ENCODE measurements at regions not wholly inside any gene's neighbourhood (a gene's known extent, or its start where the extent isn't known, plus 50 kb on each side); places are given as distances from the start of the nearest gene placed in this dataset.

GRCh38 chr9:73380411-73380810, 228.7 kb downstream of the ANXA1 start:
- TF ChIP-seq EZH2 (IDR thresholded peaks at IDR 0.05; ENCODE audit: borderline replicate concordance, insufficient read depth, low read depth, low read length, poor library complexity, severe bottlenecking) (no peak), CTCF (IDR thresholded peaks at IDR 0.05) (no peak)
- Histone ChIP-seq H3K4me2 (replicated peaks; ENCODE audit: low read depth, low read length, poor library complexity, severe bottlenecking) (no peak overlapping the region), H3K27me3 (replicated peaks in 1 of 4; ENCODE audit: control extremely low read depth in 1 of 4, control insufficient read depth in 3 of 4, insufficient read depth in 4 of 4, low read length in 3 of 4) (no peaks in the 10 kb centered on the region), H3K9ac (ENCODE audit: low read length) (no peak overlapping the region), H3K4me3 (ENCODE audit: control extremely low read depth in 1 of 5, extremely low read depth in 1 of 5, insufficient read depth in 1 of 5, low read depth in 2 of 5, low read length in 4 of 5) (no peak overlapping the region), H2AFZ (ENCODE audit: insufficient read depth, low read depth, low read length, poor library complexity, severe bottlenecking) (no peak overlapping the region), H3K36me3 (replicated peaks in 1 of 2; ENCODE audit: control extremely low read depth in 1 of 2, control insufficient read depth in 1 of 2, extremely low read depth in 1 of 2, insufficient read depth in 2 of 2, low read length in 1 of 2) (no peaks in the 10 kb centered on the region), H3K9me3 (ENCODE audit: control extremely low read depth in 1 of 3, control insufficient read depth in 2 of 3, insufficient read depth in 1 of 3, low read length in 2 of 3) (peaks cover 0 to 5% (median 0%) of the 10 kb centered on the region in 3 donors), H3K79me2 (ENCODE audit: control insufficient read depth, insufficient read depth, low read length) (no peaks in the 10 kb centered on the region), H3K4me1 (ENCODE audit: control insufficient read depth in 2 of 2, insufficient read depth in 2 of 2, low read length in 2 of 2) (no peaks in the 10 kb centered on the region), H3K27ac (ENCODE audit: low read length in 2 of 2) (no peak overlapping the region), H4K20me1 (ENCODE audit: control insufficient read depth, insufficient read depth, low read length, poor library complexity, severe bottlenecking) (no peaks in the 10 kb centered on the region)
- Mint-ChIP-seq H3K4me1 (no peaks in the 10 kb centered on the region), H3K27me3 (no peaks in the 10 kb centered on the region), H3K4me3 (no peak overlapping the region), H3K9me3 (ENCODE audit: insufficient read depth) (peaks cover 4% of the 10 kb centered on the region), H3K27ac (no peak overlapping the region)
- DNase-seq, result no peak
- ChIA-PET POLR2A (no interaction called here), CTCF (no interaction called here)
- ATAC-seq (ENCODE audit: low read depth), result no peak
- intact Hi-C loops (cut with micrococcal nuclease), result no loop called here
- 75% methylated on average over 3 of the region's 3 CpGs for WGBS (ENCODE audit: insufficient coverage)

- WGBS (ENCODE audit: insufficient coverage), result 85% methylated on average over 3 of the region's 4 CpGs
- TF ChIP-seq EZH2 (IDR thresholded peaks at IDR 0.05; ENCODE audit: borderline replicate concordance, insufficient read depth, low read depth, low read length, poor library complexity, severe bottlenecking), result no peak
- no peaks in the 10 kb centered on the region for H3K27me3 ChIP-seq (replicated peaks in 1 of 4; ENCODE audit: control extremely low read depth in 1 of 4, control insufficient read depth in 3 of 4, insufficient read depth in 4 of 4, low read length in 3 of 4)
- no peak overlapping the region for H3K4me3 Mint-ChIP-seq
- no peak overlapping the region for H3K4me3 ChIP-seq (ENCODE audit: control extremely low read depth in 1 of 5, extremely low read depth in 1 of 5, insufficient read depth in 1 of 5, low read depth in 2 of 5, low read length in 4 of 5)
- no peaks in the 10 kb centered on the region for H4K20me1 ChIP-seq (ENCODE audit: control insufficient read depth, insufficient read depth, low read length, poor library complexity, severe bottlenecking)
- no peaks in the 10 kb centered on the region for H3K4me1 ChIP-seq (ENCODE audit: control insufficient read depth in 2 of 2, insufficient read depth in 2 of 2, low read length in 2 of 2)
- POLR2A ChIA-PET, result no interaction called here
- no peaks in the 10 kb centered on the region for H3K27me3 Mint-ChIP-seq
- intact Hi-C loops (cut with micrococcal nuclease), result no loop called here
- no peak overlapping the region for H3K27ac Mint-ChIP-seq
- no peak for DNase-seq
- no peak overlapping the region for H3K27ac ChIP-seq (ENCODE audit: low read length in 2 of 2)
- no peak overlapping the region for H2AFZ ChIP-seq (ENCODE audit: insufficient read depth, low read depth, low read length, poor library complexity, severe bottlenecking)
- no peak for ATAC-seq (ENCODE audit: low read depth)
- no peaks in the 10 kb centered on the region for H3K79me2 ChIP-seq (ENCODE audit: control insufficient read depth, insufficient read depth, low read length)
- peaks cover 10% of the 10 kb centered on the region for H3K9me3 Mint-ChIP-seq (ENCODE audit: insufficient read depth)
- H3K36me3 ChIP-seq (replicated peaks in 1 of 2; ENCODE audit: control extremely low read depth in 1 of 2, control insufficient read depth in 1 of 2, extremely low read depth in 1 of 2, insufficient read depth in 2 of 2, low read length in 1 of 2), result no peaks in the 10 kb centered on the region
- CTCF ChIA-PET, result no interaction called here
- no peak overlapping the region for H3K9ac ChIP-seq (ENCODE audit: low read length)
- H3K4me2 ChIP-seq (replicated peaks; ENCODE audit: low read depth, low read length, poor library complexity, severe bottlenecking), result no peak overlapping the region
- no peaks in the 10 kb centered on the region for H3K4me1 Mint-ChIP-seq
- H3K9me3 ChIP-seq (ENCODE audit: control extremely low read depth in 1 of 3, control insufficient read depth in 2 of 3, insufficient read depth in 1 of 3, low read length in 2 of 3), result peaks cover 0 to 5% (median 0%) of the 10 kb centered on the region in 3 donors
Measured at GRCh38 chr9:73402081-73403028, 250.7 kb downstream of the ANXA1 start.
